GM21529 (cell line): ENCODE measurements at regions not wholly inside any gene's neighbourhood (a gene's known extent, or its start where the extent isn't known, plus 50 kb on each side); places are given as distances from the start of the nearest gene placed in this dataset.
"Not testable (repeated sequence)": the region's sequence is repeated elsewhere in the genome, so short reads cannot be mapped to it uniquely, and the experiment has no call there.

Source experiments
- ATAC-seq: cut with Tn5 transposase; IDR thresholded peaks from one replicate; pipeline ENCODE4 v1.9.1; 2021; ENCODE audit not compliant: unreplicated experiment

GRCh38 chr21:24420689-24421088 is 1186.6 kb downstream of the MRPL39 start:
- no peak for ATAC-seq

DNA sequence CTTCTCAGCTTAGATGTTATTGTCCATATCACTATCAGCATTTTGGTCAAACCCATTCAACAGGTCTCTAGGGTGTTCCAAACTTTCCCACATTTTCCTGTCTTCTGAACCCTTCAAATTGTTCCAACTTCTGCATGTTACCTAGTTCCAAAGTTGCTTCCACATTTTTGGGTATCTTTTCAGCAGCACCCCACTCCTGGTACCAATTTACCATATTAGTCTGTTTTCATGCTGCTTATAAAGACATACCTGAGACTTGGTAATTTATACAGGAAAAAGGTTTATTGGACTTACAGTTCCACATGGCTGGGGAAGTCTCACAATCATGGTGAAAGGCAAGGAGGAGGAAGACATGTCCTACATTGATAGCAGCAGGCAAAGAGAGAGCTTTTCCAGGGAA is 1187.6 kb downstream of the MRPL39 start:
- not testable (repeated sequence) for ATAC-seq

GRCh38 chr21:24418671-24419070 is 1188.6 kb downstream of the MRPL39 start:
- no peak for ATAC-seq

DNA sequence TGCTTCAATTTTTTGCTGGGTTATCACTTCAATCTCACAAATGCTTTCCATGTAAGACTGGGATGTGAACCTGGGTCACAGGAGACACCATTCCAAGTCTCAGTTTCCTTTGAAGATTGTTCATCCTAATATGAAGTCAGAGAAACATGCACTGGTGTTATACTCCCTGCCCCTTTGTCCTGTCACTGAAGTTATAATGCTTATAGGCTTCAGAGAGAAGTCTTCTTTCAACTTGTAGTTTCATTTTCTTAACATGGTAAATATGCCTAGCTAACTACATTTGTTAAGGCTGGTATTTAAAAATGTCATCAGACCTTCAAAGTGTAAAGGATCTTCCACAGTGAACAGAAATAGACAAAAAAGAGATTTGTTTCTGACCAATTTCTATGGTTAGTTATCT is 1195.9 kb downstream of the MRPL39 start:
- no peak for ATAC-seq

- no peak for ATAC-seq
These were observed 1204.1 kb downstream of the MRPL39 start for GRCh38 chr21:24403221-24403620.

DNA sequence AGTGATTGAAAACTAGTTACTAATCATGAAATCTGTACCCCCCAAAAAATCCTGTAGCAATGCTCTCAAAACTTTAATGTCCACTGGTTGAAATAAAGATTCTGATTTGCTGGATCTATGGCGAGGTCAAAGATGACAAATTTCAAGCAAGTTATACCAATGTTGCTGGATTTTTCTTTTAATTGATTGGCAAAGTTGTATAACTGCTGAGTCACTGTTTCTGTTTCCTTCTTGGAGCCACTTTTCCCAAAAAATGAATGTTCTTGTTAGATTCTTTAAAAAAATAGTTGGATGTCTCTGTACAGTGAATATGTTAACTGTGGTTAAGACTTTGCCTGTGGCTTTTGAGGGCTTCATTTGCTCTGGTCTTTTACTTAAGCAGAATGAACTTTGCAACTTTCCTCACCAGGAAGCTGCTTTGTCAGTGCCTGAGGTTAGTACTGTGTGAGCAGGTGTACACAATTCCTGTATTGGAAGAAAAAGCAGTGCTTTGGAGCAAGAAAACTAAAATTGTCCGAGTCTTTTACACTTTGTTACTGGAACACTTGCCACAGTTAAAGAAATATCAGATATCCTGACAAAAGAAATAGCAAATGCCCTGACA is 1211.9 kb downstream of the MRPL39 start:
- no peak for ATAC-seq

- peak; percentile 57 for ATAC-seq
These were observed 1232.1 kb downstream of the MRPL39 start for GRCh38 chr21:24375201-24375600.

DNA sequence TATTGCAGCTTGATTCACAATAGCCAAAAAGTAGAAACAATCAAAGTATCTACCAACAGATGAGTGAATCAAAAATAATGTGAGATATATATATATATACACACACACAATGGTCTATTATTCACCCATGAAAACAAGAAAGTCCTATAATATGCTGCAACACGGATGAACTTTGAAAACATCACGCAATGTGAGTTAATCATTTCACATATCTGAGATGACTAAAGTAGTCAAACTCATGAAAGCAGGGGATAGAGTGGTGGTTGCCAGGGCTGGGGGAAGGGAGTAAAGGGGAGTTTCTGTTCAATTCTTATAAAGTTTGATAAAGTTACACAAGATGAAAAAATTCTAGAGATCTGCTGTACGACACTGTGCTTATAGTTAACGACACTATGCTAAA is 1234.8 kb downstream of the MRPL39 start:
- no peak for ATAC-seq

- no peak for ATAC-seq
These were observed 1237.5 kb downstream of the MRPL39 start for GRCh38 chr21:24369746-24370145.

DNA sequence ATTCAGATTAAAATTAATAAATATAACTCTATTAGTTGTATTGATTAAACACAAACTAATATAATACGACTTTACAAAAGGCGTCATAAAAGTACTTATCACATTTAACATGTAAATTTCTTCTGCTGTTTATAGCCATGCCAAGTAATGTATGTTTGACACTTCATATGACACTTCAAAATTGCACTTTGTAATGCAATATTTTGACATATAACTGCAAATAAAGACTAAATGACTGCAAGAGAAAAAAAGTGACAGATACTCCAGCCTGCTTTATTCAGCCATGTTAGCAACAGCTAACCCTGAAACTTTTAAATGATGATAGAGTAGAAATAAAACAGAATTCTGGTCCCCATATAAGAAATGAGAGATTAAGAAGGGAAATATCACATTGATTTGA is 1238.0 kb downstream of the MRPL39 start:
- ATAC-seq = no peak

- no peak for ATAC-seq
These were observed 1239.3 kb downstream of the MRPL39 start for GRCh38 chr21:24367936-24368335.

DNA sequence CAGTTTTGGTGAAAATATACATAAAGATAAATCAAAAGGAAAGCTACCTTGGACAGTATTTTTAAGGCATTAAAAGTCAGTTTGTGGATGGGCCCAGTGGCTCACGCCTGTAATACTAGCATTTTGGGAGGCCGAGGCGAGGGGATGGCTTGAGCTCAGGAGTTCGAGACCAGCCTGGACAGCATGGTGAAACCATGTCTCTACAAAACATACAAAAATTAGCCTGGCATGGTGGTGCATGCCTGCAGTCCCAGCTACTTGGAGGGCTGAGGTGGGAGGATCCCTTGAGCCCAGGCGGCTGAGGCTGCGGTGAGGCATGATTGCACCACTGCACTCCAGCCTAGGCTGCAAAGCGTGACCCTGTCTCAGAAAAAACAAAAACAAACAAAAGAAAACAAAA is 1253.8 kb downstream of the MRPL39 start:
- no peak for ATAC-seq

DNA sequence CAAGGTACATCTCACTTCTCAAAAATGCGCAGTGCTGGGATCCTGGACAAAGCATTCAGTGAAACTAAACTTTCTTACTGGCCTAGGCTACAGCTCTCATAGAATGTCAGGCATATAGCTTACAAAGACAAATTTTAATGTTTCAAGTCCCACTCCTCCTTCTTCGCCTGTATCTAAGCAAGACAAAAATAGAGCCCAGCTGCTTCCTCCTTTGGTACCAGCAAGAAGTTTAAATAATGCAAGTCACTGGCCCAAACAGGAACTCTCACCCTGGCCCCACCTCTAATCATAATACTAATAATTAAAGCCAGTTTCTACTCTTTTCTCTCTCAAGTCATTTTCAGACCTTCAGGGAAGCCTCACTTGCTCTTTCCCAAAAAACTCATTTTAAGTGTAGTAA is 1267.9 kb downstream of the MRPL39 start:
- no peak for ATAC-seq

- no peak for ATAC-seq
These were observed 1270.8 kb downstream of the MRPL39 start for GRCh38 chr21:24336491-24336890.

DNA sequence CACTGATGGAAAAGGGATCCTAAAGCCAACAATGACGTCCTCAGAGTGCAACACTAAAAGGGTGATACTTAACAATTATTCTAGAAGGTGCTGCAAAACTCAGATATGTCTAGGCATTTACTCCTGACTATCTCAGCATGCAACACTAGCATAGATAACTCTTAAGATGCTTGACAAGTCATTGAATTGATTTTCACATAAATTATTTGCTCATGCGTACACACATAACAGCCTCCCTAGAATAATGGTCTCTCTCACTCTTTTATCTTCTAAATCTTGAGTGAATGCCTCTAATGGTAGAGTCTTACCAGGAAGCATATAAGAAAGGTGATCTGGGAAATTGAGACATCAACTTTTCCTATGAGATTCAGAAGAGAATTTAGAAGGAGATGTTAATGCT is 1283.7 kb downstream of the MRPL39 start:
- ATAC-seq = no peak

- no peak for ATAC-seq
These were observed 1290.9 kb downstream of the MRPL39 start for GRCh38 chr21:24316277-24316922.

DNA sequence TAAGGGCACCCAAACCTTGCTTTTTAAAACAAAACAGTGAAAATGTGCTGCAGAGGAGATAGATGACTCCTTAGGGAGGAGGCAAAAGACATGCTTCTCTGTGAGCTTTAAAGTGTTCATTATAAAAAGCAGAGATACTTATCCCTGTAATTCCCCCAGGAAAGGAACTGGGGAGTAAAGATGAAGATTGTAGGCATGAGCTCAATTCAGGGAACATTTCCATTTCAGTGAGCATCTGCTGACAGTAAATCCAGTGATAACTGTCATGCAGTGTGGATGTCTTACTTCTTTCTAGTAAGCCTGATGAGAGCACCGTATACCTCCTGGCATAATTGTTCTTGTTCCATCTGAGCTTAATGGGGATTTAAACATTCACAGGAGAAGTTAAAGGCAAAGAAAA is 1296.5 kb downstream of the MRPL39 start:
- no peak for ATAC-seq

- ATAC-seq = no peak
These were observed 1299.1 kb downstream of the MRPL39 start for GRCh38 chr21:24308183-24308582.

DNA sequence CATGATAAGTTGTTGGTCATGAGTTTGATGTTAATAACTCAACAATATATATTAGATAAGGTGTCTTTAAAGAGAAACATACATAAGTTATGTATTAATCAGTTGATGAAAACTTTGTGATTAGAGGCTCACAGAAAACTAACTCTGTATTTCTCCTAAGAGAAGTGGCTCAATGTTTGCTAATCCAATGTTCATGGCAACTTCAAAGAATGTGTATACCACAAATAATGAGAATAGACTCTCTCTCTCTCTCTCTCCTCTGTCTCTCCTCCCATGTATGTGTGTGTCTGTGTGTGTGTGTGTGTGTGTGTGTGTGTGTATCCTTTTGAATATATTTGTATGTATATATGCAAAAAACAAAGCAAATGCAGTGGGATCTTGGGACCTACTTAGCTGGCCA is 1304.9 kb downstream of the MRPL39 start:
- ATAC-seq = no peak

- ATAC-seq = no peak
These were observed 1309.2 kb downstream of the MRPL39 start for GRCh38 chr21:24298040-24298439.

- no peak for ATAC-seq
These were observed 1313.1 kb downstream of the MRPL39 start for GRCh38 chr21:24294171-24294570.

- ATAC-seq = no peak
These were observed 1317.0 kb downstream of the MRPL39 start for GRCh38 chr21:24290151-24290833.
